ENCODE measurements at regions not wholly inside any gene's neighbourhood (a gene's known extent, or its start where the extent isn't known, plus 50 kb on each side); places are given as distances from the start of the nearest gene placed in this dataset.

GRCh38 chr7:88442413-88442812 is 135.7 kb upstream of the STEAP4 start:
- H3K79me1 ChIP-seq (replicated peaks; ENCODE audit: low read length, poor library complexity, severe bottlenecking), result no peaks in the 10 kb centered on the region
- H3K36me3 ChIP-seq (ENCODE audit: control insufficient read depth in 1 of 2, insufficient read depth in 2 of 2, low read depth in 1 of 2, low read length in 2 of 2), result no peaks in the 10 kb centered on the region
- WGBS, result no CpG with 5 or more reads among the region's 1 CpG
- H2AFZ ChIP-seq (ENCODE audit: low read depth, low read length), result no peak overlapping the region
- no peak overlapping the region for H2BK5ac ChIP-seq (ENCODE audit: low read depth, low read length, poor library complexity, severe bottlenecking)
- no peak overlapping the region for H4K91ac ChIP-seq (ENCODE audit: low read length)
- no peak overlapping the region for H3K27ac ChIP-seq (ENCODE audit: low read length, poor library complexity, severe bottlenecking)
- H3K9me3 ChIP-seq (ENCODE audit: control insufficient read depth, low read length), result no peaks in the 10 kb centered on the region
- no peak overlapping the region for H3K4me2 ChIP-seq (ENCODE audit: low read length, poor library complexity, severe bottlenecking)
- H4K8ac ChIP-seq (ENCODE audit: low read length), result no peak overlapping the region
- H3K9ac ChIP-seq (ENCODE audit: low read length), result no peak overlapping the region
- DNase-seq, result no peak
- no peaks in the 10 kb centered on the region for H3K27me3 ChIP-seq (ENCODE audit: control insufficient read depth in 1 of 2, insufficient read depth in 1 of 2, low read length in 2 of 2)
- H3K4ac ChIP-seq (ENCODE audit: low read depth in 1 of 2, low read length in 2 of 2), result no peak overlapping the region
- H3K4me1 ChIP-seq (ENCODE audit: control insufficient read depth, insufficient read depth, low read depth, low read length), result no peaks in the 10 kb centered on the region
- no peak overlapping the region for H3K14ac ChIP-seq (ENCODE audit: low read length in 2 of 2)
- no peak overlapping the region for H2BK15ac ChIP-seq (ENCODE audit: low read depth, poor library complexity, severe bottlenecking)
- no peak overlapping the region for H3K23ac ChIP-seq (ENCODE audit: low read length in 2 of 2)
- no peak overlapping the region for H2BK120ac ChIP-seq (ENCODE audit: low read depth, low read length)
- H2BK12ac ChIP-seq (ENCODE audit: low read length in 2 of 2), result no peak overlapping the region
- no peak overlapping the region for H3K4me3 ChIP-seq (ENCODE audit: insufficient read depth in 1 of 2, low read depth in 1 of 2, low read length in 2 of 2)
- no peak overlapping the region for H2AK5ac ChIP-seq (ENCODE audit: low read length, severe bottlenecking)
- H3K18ac ChIP-seq (ENCODE audit: low read depth in 1 of 2, low read length in 2 of 2), result no peak overlapping the region

GRCh38 chr7:88437132-88437531 is 130.4 kb upstream of the STEAP4 start:
- no peak overlapping the region for H3K27ac ChIP-seq (ENCODE audit: low read length, poor library complexity, severe bottlenecking)

GRCh38 chr7:88432301-88432700 is 125.6 kb upstream of the STEAP4 start:
- no peak overlapping the region for H2BK120ac ChIP-seq (ENCODE audit: low read depth, low read length)
- no peaks in the 10 kb centered on the region for H3K79me1 ChIP-seq (replicated peaks; ENCODE audit: low read length, poor library complexity, severe bottlenecking)

More at GRCh38 chr7:88437132-88437531, 130.4 kb upstream of the STEAP4 start:
- no peak overlapping the region for H3K4me2 ChIP-seq (ENCODE audit: low read length, poor library complexity, severe bottlenecking)
- H3K79me1 ChIP-seq (replicated peaks; ENCODE audit: low read length, poor library complexity, severe bottlenecking), result no peaks in the 10 kb centered on the region
- no peaks in the 10 kb centered on the region for H3K4me1 ChIP-seq (ENCODE audit: control insufficient read depth, insufficient read depth, low read depth, low read length)
- H2BK120ac ChIP-seq (ENCODE audit: low read depth, low read length), result no peak overlapping the region
- no peak overlapping the region for H2BK5ac ChIP-seq (ENCODE audit: low read depth, low read length, poor library complexity, severe bottlenecking)
- H3K9me3 ChIP-seq (ENCODE audit: control insufficient read depth, low read length), result no peaks in the 10 kb centered on the region
- H3K36me3 ChIP-seq (ENCODE audit: control insufficient read depth in 1 of 2, insufficient read depth in 2 of 2, low read depth in 1 of 2, low read length in 2 of 2), result no peaks in the 10 kb centered on the region
- no peak overlapping the region for H2AFZ ChIP-seq (ENCODE audit: low read depth, low read length)
- H2AK5ac ChIP-seq (ENCODE audit: low read length, severe bottlenecking), result no peak overlapping the region
- DNase-seq, result no peak
- no peak overlapping the region for H3K4me3 ChIP-seq (ENCODE audit: insufficient read depth in 1 of 2, low read depth in 1 of 2, low read length in 2 of 2)
- no peak overlapping the region for H3K9ac ChIP-seq (ENCODE audit: low read length)
- no peak overlapping the region for H3K23ac ChIP-seq (ENCODE audit: low read length in 2 of 2)
- no peak overlapping the region for H2BK12ac ChIP-seq (ENCODE audit: low read length in 2 of 2)
- H4K8ac ChIP-seq (ENCODE audit: low read length), result no peak overlapping the region
- H4K91ac ChIP-seq (ENCODE audit: low read length), result no peak overlapping the region
- H2BK15ac ChIP-seq (ENCODE audit: low read depth, poor library complexity, severe bottlenecking), result no peak overlapping the region
- H3K18ac ChIP-seq (ENCODE audit: low read depth in 1 of 2, low read length in 2 of 2), result no peak overlapping the region
- H3K14ac ChIP-seq (ENCODE audit: low read length in 2 of 2), result no peak overlapping the region
- no peaks in the 10 kb centered on the region for H3K27me3 ChIP-seq (ENCODE audit: control insufficient read depth in 1 of 2, insufficient read depth in 1 of 2, low read length in 2 of 2)
- no peak overlapping the region for H3K4ac ChIP-seq (ENCODE audit: low read depth in 1 of 2, low read length in 2 of 2)

GRCh38 chr7:88431882-88432281 is 125.2 kb upstream of the STEAP4 start:
- Histone ChIP-seq H3K27ac (ENCODE audit: low read length, poor library complexity, severe bottlenecking) (no peak overlapping the region), H4K8ac (ENCODE audit: low read length) (no peak overlapping the region), H3K4ac (ENCODE audit: low read depth in 1 of 2, low read length in 2 of 2) (no peak overlapping the region), H2BK15ac (ENCODE audit: low read depth, poor library complexity, severe bottlenecking) (no peak overlapping the region), H3K27me3 (ENCODE audit: control insufficient read depth in 1 of 2, insufficient read depth in 1 of 2, low read length in 2 of 2) (no peaks in the 10 kb centered on the region), H2AK5ac (ENCODE audit: low read length, severe bottlenecking) (no peak overlapping the region), H4K91ac (ENCODE audit: low read length) (no peak overlapping the region), H3K23ac (ENCODE audit: low read length in 2 of 2) (no peak overlapping the region), H3K14ac (ENCODE audit: low read length in 2 of 2) (no peak overlapping the region), H3K79me1 (replicated peaks; ENCODE audit: low read length, poor library complexity, severe bottlenecking) (no peaks in the 10 kb centered on the region), H2BK5ac (ENCODE audit: low read depth, low read length, poor library complexity, severe bottlenecking) (no peak overlapping the region), H3K36me3 (ENCODE audit: control insufficient read depth in 1 of 2, insufficient read depth in 2 of 2, low read depth in 1 of 2, low read length in 2 of 2) (no peaks in the 10 kb centered on the region), H2BK12ac (ENCODE audit: low read length in 2 of 2) (no peak overlapping the region), H3K4me2 (ENCODE audit: low read length, poor library complexity, severe bottlenecking) (no peak overlapping the region), H2BK120ac (ENCODE audit: low read depth, low read length) (no peak overlapping the region), H3K4me1 (ENCODE audit: control insufficient read depth, insufficient read depth, low read depth, low read length) (no peaks in the 10 kb centered on the region), H2AFZ (ENCODE audit: low read depth, low read length) (no peak overlapping the region), H3K9ac (ENCODE audit: low read length) (no peak overlapping the region), H3K4me3 (ENCODE audit: insufficient read depth in 1 of 2, low read depth in 1 of 2, low read length in 2 of 2) (no peak overlapping the region), H3K9me3 (ENCODE audit: control insufficient read depth, low read length) (no peaks in the 10 kb centered on the region), H3K18ac (ENCODE audit: low read depth in 1 of 2, low read length in 2 of 2) (no peak overlapping the region)
- DNase-seq, result no peak
- WGBS, result 56% methylated on average over 4 of the region's 4 CpGs

More at GRCh38 chr7:88432301-88432700, 125.6 kb upstream of the STEAP4 start:
- no peak overlapping the region for H3K23ac ChIP-seq (ENCODE audit: low read length in 2 of 2)
- no CpG with 5 or more reads among the region's 2 CpGs for WGBS
- no peak overlapping the region for H2BK5ac ChIP-seq (ENCODE audit: low read depth, low read length, poor library complexity, severe bottlenecking)
- no peak overlapping the region for H2BK12ac ChIP-seq (ENCODE audit: low read length in 2 of 2)
- no peak overlapping the region for H4K8ac ChIP-seq (ENCODE audit: low read length)
- no peak overlapping the region for H2AK5ac ChIP-seq (ENCODE audit: low read length, severe bottlenecking)
- H3K14ac ChIP-seq (ENCODE audit: low read length in 2 of 2), result no peak overlapping the region
- H3K36me3 ChIP-seq (ENCODE audit: control insufficient read depth in 1 of 2, insufficient read depth in 2 of 2, low read depth in 1 of 2, low read length in 2 of 2), result no peaks in the 10 kb centered on the region
- H3K4ac ChIP-seq (ENCODE audit: low read depth in 1 of 2, low read length in 2 of 2), result no peak overlapping the region
- H2BK15ac ChIP-seq (ENCODE audit: low read depth, poor library complexity, severe bottlenecking), result no peak overlapping the region
- no peaks in the 10 kb centered on the region for H3K4me1 ChIP-seq (ENCODE audit: control insufficient read depth, insufficient read depth, low read depth, low read length)
- no peak overlapping the region for H3K18ac ChIP-seq (ENCODE audit: low read depth in 1 of 2, low read length in 2 of 2)
- H3K27me3 ChIP-seq (ENCODE audit: control insufficient read depth in 1 of 2, insufficient read depth in 1 of 2, low read length in 2 of 2), result no peaks in the 10 kb centered on the region
- no peak overlapping the region for H3K27ac ChIP-seq (ENCODE audit: low read length, poor library complexity, severe bottlenecking)
- H4K91ac ChIP-seq (ENCODE audit: low read length), result no peak overlapping the region
- H2AFZ ChIP-seq (ENCODE audit: low read depth, low read length), result no peak overlapping the region
- DNase-seq, result no peak
- H3K9ac ChIP-seq (ENCODE audit: low read length), result no peak overlapping the region
- no peak overlapping the region for H3K4me3 ChIP-seq (ENCODE audit: insufficient read depth in 1 of 2, low read depth in 1 of 2, low read length in 2 of 2)
- H3K9me3 ChIP-seq (ENCODE audit: control insufficient read depth, low read length), result no peaks in the 10 kb centered on the region
- no peak overlapping the region for H3K4me2 ChIP-seq (ENCODE audit: low read length, poor library complexity, severe bottlenecking)

All from mesenchymal stem cell (in vitro differentiated cells and primary cell).